ENCODE measurements at regions not wholly inside any gene's neighbourhood (a gene's known extent, or its start where the extent isn't known, plus 50 kb on each side); places are given as distances from the start of the nearest gene placed in this dataset.

DNA sequence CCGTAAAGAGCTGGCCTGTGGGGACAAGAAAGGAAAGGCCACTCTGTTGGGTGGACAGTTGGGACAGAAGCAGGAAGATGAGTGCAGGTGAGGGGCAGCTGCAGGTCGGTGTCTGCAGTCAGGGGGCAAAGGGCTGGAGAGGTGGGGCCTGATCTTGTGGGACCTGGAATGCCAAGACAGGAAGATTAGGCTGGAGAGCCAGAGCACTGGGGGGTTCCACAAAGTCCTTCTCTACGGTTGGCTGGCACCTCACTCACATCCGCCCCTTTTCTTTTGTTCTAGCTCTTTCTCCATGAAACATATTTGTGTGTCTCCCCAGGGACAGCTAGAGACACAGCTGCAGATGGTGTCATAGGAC lies 404.1 kb downstream of the PTPRU start:
- DNase-seq, result no peak

DNA sequence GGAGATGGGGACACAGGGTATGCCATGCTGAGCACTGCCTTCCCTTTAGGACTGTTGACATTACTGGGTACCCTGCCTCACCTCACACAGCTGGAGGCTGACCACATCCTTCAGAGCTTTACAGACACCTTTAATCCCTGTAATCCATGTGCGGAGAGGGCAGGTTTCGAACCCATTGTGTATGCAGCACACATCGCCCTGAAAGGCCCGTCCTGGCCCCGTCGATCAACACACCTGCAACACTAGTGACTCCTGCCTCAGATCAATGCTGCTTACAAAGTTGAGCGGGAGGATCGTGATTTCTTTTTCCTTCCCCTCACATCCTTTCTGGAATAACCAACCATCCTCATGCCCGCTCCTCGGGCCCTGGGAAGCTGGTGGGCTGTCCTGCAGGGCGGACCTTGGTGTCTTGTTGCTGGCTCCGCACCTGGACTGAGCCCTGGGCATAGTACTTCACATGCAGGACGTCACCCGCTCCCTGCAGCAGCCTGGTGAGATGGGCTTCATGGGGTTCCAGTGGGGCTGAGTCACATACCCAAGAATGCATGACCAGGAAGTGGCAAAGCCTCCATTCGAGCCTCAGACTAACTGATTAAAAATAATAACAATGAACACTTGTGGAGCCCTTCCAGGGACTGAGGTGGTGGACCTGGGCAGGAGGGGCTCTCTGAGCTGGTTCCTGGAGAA lies 403.6 kb downstream of the PTPRU start:
- DNase-seq, result no peak

DNA sequence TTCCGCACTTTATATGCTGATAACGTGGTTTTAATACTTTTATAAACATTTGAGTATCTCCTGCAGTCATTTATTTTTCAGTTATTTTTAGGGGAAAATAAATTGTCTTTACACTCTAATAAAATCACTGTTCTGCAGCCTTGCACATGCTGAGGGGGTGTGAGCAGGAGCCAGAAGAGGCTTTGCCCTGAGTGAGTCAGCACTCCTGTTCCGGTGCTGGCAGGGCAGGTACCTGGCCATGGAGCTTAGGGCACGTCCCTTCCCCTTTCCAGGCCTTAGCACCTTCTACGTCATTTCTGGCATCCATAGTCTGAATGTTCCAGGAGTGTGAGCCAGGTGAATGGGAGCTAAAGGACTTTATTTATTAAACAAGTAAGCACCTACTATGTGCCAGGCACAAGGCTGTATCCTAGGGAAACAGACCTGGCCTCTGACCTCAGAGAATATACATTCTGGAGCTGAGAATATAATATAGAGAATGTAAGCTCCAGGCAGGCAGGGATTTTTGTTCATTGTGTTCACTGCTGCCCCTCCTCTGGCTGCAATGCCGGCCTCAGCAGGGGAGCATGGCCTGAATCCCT lies 402.9 kb downstream of the PTPRU start:
- DNase-seq, result no peak

DNA sequence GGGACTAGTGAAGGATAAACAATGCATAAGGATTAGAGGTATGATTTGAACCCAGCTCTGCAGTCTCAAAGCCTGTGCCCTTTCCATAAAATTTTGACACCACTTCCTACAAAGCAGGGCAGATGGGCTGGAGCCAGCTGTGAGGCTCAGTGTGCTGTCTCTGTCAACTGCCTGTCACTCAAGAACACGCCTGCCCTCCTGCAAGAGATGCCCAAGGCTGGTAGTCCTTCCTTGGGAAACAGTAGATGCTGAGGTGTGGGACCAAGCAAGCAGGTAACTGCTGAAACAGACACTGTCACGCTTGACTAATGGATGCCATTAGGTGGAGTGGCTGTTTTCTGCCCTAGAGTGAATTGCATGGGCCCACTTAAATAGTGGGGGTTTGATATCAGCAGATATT lies 402.0 kb downstream of the PTPRU start:
- DNase-seq, result no peak

DNA sequence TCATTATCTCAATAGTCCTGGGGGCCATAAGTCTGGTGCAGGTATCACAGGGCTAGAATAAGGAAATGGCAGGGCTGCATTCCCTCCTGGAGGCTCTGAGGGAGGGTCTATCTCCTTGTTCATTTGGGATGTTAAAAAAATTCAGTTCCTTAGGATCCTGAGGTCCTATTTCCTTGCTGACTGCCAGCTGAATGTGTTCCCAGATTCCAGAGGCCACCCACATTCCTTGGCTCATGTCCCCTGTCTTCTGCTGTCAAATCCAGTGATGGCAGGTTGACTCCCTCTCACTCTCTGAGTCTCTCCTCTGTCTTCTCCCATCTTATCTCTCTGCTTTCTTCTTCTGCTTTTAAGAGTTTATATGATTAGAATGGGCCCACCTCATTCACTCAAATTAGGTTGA lies 400.6 kb downstream of the PTPRU start:
- no peak for DNase-seq

DNA sequence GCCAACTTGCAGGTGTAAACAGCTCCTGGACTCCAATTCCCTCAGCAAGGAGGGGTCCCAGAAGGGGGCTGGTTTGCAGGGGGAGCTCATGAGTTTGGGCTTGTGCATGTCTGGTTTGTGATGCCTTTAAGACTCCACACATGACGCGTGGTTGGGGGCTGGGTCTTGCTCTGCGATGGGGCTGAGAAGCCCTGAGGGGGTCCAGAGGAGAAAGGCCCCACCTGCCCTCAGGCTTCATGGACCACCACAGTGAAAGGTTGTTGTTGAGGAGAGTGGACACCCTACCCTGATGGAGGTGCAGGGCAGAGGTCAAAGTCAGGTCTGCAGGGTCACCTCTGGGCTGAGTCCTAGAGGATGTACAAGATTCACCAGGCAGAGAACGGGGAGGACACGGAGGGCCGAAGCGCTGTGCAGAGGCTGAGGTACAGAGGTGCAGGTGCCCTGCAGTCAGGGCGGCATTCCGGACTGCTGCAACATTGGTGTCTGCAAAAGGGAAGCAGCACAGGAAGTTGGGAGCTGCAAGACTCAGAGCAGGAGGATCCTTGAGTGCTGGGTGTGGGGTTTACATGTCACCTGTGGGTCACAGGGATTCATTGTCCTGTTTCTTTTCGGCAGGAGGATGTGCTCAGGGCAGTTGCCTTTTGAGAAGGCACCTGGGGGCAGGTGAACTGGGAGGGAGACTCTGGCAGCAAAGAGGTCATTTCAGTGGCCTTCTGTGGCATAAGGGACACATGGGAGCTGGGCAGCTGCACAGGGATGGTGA lies 399.4 kb downstream of the PTPRU start:
- no peak for DNase-seq

DNA sequence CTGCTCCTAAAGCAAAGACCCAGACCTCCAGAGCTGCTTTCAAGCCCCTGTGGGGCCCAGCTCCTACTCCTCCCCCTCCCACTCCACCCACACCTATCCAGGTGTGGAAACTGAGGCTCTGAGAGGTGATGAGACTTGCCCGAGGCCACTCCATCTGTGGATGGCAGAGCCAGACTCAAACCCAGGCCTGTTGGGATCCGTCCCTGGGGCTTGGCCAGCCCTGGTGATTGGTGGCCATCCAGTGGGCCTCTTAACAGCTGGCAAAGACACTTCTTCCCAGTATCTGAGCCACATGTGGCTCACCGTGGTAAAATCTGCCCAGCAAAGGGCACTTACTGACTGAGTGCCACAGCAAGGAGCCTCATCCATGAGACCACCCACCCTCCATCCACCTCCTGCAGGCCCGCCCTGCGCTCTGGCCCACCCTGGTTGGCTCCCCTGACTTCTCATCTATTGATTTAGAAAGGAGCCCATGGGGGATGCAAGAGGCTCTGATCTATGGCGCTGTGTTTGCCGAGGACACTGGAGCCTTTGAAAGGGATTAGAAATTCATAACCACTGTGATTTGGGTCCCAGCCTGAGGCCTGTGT lies 398.5 kb downstream of the PTPRU start:
- DNase-seq, result no peak

DNA sequence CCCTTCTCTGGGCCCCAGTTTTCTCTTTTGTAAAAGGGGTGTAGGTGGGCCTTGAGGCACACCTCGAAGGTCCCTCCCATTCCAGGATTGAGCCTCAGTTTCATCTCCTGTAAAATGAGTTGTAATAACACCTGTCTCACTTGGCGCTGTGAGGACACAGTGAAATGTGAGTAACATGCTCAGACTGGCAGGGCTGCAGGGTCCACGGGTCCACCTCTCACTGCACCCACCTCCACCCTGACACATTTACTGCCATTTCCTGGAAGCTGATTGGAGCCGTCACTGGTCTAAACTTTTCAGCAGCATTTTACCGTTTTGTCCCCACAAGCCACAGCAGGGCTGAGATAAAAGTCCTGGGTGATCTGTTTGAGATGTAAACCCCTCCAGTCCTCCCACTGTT lies 398.0 kb downstream of the PTPRU start:
- no peak for DNase-seq

DNA sequence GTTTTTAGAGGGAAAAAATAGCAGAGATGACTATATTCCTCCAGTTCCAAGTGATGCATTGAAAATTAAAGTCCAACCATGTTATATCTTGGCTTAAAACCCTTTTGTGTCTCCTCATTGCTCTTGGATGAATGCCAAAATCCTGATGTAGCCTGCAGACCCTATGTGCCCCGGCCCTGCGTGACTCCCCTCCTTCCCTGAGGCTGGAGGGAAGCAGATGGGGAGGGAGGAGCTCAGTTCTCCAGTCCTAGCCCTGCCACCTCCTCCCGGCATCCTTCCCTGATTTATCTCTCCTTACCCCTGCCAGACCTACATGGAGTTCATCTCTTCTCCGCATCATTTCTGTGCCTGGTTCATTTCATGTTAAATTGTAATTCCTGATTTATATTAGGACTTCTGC lies 397.4 kb downstream of the PTPRU start:
- DNase-seq, result no peak

DNA sequence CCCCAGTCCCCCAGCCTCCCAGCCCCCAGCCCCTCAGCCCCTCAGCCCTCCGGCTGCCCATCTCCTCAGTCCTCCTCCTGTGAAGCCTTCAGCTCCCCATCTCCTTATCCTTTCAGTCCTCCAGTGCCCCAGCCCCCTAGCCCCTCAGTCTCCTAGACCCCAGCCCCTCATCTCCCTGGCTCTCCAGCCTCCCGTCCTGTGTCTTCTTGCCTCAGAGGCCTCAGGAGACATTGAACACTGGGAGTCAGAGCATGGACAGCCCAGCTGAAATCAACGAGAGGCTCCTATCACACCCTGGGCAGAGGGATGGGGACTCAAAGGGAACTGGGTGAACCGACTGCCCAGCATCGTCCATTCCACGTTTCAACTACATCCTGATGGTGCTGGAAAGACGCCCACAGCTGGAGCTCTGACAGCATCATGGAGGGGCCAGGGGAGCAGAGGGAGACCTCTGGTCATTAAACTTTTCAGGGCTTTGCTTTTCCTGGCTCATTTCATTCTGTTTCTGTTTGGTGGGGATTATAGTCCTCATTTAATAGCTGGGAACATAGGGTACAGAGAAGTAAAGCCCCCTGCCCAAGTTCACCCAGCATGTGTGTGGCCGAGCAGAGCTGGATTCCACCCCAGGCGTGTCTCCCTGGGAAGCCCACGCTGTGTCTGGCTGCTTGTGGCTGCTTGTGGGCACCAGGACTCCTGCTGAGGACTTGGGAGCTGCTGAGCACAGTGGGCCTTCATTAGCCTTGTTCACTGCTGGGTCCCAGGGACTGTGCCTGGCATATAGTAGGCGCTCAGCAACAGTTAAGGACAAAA lies 396.7 kb downstream of the PTPRU start:
- DNase-seq, result no peak

DNA sequence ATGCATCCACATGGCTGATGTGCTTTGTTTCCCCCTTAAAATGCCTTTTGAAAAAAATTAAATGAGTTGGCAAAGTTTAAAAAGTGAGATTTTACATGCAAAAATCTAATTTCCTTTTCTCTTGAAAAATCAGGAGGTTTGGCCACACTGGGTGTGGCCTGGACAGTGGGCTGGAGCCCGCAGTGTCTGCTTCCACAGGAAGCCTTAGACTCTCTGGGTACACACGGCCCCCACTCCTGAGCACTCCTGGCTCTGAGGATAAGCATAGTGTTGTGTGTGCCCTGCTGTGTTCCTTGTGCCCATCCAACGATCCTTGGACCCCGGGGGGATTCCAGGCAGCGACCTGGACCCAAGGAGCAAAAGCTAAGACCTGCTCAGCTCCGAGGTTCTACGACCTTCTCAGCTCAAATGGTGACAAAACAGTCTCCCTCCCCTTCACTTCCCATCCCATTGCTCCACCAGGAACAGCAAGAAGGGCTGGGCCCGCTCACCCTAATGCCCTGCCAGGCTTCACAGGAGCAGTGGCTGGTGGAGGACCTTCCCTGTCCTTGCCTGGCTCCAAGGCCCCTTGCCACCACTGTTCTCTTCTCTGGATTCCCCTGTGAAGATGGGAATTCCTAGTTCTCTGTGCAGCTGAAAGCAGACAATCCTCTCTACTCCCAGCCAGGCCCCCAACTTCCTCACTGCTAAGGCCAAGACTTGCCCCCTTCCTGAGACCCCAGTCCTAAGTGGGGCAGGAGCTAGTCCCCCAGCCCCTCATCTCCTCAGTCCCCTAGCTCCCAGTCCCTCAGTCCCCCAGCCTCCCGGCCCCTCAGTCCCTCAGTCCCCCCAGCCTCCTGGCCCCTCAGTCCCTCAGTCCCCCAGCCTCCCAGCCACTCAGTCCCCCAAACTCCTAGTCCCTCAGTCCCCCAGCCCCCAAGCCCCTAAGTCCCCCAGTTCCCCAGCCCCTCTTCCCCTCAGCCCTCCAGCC lies 395.8 kb downstream of the PTPRU start:
- DNase-seq, result no peak

DNA sequence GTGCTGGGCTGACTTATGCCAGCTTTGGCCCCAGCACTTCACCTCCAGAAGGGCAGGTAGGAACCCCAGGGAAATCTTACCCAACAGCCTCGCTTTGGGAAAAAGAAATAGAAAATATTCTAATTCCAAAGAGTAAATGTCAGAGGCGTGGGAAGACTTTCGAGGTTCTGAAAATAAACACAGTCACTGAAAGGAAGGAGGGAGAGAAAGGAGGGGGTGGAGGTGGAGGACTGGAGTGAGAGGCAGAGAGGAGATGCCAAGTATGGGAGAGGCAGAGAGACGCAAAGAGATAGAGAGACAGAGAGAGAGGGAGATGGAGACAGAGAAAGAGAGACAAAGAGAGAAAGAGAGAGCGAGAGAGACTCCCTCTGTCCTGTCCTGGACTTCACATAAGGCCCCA lies 395.0 kb downstream of the PTPRU start:
- no peak for DNase-seq

DNA sequence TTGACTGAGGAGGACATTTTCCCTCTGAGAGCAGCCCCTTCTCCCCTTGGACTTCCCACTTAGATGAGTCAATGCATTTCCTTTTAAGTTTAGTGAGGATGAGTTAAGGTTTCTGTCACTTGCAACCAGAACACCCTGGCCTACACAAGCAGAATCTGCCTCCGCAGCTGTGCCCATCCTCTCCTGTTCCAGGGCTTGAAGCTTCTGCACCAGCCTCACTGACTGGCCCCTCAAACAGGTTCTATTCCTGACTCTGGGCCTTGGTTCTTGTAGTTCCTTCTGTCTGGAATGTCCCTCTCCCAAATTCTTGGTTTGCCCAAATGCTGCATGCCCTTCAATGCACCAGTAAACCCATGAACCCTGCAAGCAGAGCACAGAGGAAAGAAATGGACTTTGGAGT lies 394.4 kb downstream of the PTPRU start:
- no peak for DNase-seq

DNA sequence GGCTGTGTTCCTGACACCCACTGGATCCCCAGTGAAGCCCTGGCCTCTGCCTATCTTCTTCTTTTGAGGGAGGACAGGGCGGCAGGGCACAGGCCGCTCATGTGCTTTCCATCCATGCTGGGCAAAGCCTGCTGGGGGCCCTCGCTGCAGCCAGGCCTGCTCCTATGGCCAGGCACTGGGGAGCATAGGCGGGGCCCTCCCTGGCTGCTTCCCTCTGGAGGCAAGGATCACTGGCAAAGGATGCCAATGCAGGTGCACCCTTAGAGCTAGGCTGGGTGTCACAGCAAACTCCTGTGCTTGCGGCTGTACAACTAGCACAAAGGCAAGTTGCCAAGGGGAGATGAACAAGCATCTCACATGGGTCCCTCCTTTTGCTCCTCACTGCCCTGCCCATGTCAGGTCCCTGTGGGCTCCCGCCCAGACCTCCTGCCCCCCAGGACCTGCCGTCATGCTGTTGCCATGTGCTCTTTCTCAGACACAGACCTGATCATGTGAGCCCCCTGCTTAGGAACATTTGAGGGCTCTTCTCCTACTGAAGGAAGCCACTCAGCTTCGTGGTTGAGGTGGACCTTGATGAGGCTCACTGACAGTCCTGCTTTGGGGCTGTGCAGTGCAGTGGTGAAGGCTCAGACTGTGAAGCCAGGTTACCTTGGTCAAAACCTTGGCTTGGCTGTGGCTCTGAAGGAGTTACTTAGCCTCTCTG lies 393.6 kb downstream of the PTPRU start:
- DNase-seq, result no peak

DNA sequence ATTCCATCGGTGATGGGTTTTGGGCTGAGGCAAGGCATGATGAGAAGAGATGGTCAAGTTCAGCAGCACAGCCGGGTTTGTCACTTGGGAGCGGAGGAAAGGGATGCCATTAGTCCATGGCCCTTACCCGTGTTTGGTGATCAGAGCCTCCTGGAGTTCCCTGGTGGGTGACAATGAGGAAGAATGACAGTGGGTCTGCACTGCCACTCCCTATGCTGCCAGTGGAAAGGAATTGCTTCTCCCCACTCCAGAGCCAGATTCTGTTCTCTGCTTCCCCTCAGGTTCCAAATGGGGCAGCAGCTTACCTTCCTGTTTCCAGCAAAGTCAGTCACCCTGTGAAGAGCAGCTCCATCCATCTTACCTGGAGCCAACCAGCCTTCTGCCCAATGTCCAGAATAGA lies 393.1 kb downstream of the PTPRU start:
- DNase-seq, result no peak

DNA sequence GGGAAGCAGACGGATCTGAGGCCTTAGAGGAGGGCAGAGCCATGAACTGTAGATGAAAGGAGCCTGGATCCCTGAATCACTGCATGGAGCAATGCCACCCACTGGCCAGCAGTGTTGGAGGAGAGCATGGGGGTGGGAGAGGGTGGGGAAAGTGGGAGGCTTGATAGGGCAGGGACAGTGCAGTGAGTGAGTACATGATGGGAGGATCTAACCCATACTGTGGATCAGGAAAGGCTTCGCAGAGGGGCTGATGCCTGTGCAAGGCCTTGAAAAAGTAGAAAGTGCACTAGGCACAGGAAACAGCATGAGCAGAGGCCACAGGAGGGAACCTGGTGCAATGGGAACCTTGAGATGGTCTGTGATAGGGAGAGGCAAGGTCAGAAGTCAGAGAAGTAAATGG lies 391.9 kb downstream of the PTPRU start:
- DNase-seq, result no peak

DNA sequence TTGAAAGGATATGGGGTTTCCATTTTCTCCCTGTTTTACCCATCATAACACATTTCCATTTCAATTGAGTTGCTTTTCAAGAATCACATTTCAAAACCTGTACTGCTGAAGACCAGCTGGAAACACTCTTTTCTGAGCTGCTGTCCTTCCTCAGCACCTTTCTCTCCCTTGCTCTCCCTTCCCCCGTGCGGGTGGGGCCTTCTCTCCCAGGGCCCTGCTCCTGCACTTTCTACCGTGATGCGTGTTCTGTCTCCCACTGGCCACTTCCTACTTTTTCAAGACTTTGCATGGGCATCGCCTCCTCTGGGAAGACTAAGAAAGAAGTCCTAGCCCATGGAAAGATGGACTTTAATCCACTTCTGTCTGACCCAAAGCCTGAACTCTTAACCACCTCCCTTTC lies 390.4 kb downstream of the PTPRU start:
- no peak for DNase-seq

DNA sequence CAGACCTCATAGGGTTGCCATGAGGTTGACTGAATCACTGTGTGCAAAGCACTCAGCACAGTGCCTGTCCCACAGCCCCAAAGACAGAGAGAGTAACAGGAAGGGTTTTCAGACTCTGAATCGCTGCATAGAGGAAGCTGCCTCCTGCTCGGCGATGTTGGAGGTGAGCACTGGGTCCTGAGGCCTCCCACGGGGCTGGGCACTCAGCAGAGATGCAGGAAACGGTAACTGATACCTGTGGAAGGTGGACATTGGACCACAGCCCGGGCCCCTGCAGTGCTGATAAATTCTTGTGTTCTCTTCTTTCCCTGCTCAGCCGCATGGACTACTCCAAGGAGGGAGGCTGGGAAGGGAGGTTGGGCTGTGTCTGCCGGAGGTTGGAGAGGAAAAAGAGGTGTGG lies 389.7 kb downstream of the PTPRU start:
- DNase-seq, result no peak

DNA sequence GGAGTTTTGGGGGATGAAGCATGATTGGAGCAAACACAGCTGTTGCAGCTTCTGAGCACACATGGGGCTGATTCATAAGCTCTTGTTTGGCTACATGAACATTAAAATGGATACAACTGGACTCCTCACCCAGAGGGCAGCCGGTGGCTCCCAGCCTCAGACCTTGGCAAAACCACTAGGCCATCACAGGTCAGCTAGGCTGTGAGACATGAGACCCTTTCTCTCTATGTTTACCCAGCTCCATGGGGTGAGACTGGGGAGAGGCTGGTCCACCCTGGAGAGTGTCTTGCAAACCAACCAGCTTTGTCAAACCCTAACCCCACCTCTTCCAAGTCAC lies 388.7 kb downstream of the PTPRU start:
- DNase-seq, result no peak

DNA sequence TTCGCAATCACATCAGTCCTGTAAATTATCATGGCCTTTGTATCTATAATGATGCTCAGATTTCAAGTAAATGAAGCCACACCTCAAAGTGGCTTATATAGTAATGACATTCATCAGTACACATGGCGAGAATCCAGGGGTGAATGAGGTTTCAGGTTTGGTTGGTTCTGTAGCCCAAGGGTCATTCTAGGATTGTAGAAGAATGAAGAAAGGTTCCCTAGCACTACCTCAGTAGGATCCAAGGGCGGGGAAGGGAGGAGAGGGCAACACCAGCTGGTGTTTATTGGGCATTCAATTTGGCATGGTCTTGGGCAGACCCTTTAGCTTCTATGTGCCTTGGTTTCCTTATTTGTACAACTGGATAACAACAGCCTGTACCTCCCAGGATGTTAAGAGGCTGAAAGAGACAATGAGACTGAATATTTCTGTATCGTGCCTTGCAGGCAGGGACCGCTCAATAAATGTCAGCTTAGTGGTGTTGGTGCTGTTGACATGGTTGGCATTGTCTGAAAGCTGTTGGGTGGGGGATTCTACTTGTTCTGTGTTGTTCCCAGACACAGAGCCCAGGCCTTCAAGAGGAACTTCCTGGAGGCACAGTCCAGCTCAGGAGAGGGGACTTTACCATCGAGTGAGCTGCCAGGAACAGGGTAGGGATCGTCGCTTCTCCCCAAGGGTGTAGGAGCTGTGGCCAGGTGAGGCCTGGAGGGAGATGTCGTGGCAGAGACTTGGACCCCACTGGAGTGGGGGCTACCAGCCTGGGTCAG lies 388.2 kb downstream of the PTPRU start:
- DNase-seq, result no peak

DNA sequence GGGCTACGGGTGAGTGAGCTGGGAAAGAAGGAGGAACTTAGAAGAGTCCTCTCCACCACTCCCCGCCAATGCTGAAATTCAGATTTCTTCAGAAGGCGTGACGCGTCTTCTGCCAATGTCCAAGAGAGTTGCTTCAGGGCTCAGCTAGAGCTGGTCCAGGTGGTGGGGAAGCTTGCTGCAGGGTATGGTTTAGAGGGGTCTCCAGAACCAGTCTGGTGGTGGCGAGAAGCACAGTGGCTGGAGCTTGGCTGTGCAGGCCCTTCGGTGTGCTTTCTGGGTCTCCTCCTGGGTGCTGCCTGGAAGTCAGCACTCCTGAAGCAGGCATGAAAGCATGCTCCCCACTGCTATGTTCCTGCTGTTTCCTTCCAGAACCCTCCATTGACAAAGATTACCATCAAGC lies 387.2 kb downstream of the PTPRU start:
- no peak for DNase-seq
